ENCODE measurements at regions not wholly inside any gene's neighbourhood (a gene's known extent, or its start where the extent isn't known, plus 50 kb on each side); places are given as distances from the start of the nearest gene placed in this dataset.

DNA sequence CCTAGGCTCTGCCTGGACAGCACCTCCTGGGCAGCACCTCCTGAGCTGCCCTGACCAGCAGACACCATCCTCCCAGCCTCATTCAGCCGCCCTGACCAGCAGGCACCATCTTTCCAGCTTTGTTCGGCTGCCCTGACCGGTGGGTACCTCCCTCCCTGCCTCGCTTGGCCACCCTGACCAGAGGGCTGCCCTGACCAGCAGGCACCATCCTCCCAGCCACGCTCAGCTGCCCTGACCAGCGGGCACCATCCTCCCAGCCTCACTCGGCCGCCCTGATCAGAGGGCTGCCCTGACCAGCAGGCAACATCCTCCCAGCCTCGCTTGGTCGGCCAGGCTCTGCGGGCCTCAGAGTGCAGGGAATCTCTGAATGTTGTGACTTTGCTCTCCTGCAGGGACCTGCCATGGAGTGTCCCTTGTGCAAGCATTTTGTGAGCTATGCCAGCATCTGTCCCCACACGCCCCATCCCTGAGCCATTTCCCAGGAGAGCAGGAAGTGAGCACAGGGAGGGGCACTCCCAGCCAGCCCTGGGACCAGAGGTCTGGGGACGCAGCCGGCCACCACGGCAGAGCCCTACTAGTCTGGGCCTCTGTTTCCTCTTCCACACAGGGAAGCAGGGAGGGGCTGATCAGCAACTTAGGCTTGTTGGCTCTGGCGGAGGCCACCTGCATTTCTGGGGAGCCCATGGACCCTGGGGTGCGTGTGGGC lies 265.5 kb downstream of the SEC23A start:
- 95% methylated on average over 17 of the region's 17 CpGs for WGBS (ENCODE audit: low lambda C conversion rate, missing lambda C conversion rate)
- TF ChIP-seq, protein P1, sequence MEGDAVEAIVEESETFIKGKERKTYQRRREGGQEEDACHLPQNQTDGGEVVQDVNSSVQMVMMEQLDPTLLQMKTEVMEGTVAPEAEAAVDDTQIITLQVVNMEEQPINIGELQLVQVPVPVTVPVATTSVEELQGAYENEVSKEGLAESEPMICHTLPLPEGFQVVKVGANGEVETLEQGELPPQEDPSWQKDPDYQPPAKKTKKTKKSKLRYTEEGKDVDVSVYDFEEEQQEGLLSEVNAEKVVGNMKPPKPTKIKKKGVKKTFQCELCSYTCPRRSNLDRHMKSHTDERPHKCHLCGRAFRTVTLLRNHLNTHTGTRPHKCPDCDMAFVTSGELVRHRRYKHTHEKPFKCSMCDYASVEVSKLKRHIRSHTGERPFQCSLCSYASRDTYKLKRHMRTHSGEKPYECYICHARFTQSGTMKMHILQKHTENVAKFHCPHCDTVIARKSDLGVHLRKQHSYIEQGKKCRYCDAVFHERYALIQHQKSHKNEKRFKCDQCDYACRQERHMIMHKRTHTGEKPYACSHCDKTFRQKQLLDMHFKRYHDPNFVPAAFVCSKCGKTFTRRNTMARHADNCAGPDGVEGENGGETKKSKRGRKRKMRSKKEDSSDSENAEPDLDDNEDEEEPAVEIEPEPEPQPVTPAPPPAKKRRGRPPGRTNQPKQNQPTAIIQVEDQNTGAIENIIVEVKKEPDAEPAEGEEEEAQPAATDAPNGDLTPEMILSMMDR (IDR thresholded peaks at IDR 0.05; ENCODE audit: poor library complexity): no peak
- TF ChIP-seq EZH2phosphoT487 (IDR thresholded peaks at IDR 0.05; ENCODE audit: low read depth, severe bottlenecking, unreplicated experiment) (no peak), EZH2 (IDR thresholded peaks at IDR 0.05; ENCODE audit: borderline replicate concordance) (no peak)
- Histone ChIP-seq H3K4me2 (no peak overlapping the region), H3K79me2 (no peaks in the 10 kb centered on the region), H3K36me3 (replicated peaks; ENCODE audit: insufficient read depth, low read depth) (no peaks in the 10 kb centered on the region), H3K27ac (no peak overlapping the region), H3K27me3 (no peaks in the 10 kb centered on the region), H3K9me2 (replicated peaks; ENCODE audit: insufficient read depth) (no peaks in the 10 kb centered on the region), H3K4me1 (ENCODE audit: insufficient read depth) (no peaks in the 10 kb centered on the region), H4K20me1 (ENCODE audit: insufficient read depth, poor library complexity, severe bottlenecking) (no peaks in the 10 kb centered on the region), H3K4me3 (no peak overlapping the region), H3K9me3 (ENCODE audit: low read depth) (no peaks in the 10 kb centered on the region), H2AFZ (no peak overlapping the region)
- no peak for DNase-seq (ENCODE audit: low spot score)

DNA sequence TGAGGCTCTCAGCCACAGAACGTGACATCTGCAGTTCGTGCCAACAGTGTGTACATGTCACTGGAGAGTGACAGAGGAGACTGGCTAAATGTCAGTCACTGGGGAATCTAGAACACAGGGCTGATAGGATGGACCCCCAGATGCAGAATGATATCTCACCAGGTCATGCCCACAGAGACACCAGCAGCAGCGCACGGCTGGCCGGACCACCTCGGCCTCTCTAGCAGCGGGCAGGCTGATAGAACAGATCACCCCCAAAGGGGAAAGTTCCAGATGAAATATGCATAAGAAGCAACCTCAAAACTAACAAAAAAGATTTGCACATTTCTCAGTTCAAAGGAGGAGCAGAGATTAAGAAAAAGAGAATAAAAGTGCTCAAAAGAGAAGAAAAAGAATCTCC lies 266.5 kb downstream of the SEC23A start:
- WGBS (ENCODE audit: low lambda C conversion rate, missing lambda C conversion rate): 97% methylated on average over 7 of the region's 7 CpGs
- Histone ChIP-seq H3K79me2 (no peaks in the 10 kb centered on the region), H2AFZ (no peak overlapping the region), H4K20me1 (ENCODE audit: insufficient read depth, poor library complexity, severe bottlenecking) (no peaks in the 10 kb centered on the region), H3K9me3 (ENCODE audit: low read depth) (no peaks in the 10 kb centered on the region), H3K4me2 (no peak overlapping the region), H3K4me1 (ENCODE audit: insufficient read depth) (no peaks in the 10 kb centered on the region), H3K36me3 (replicated peaks; ENCODE audit: insufficient read depth, low read depth) (no peaks in the 10 kb centered on the region), H3K4me3 (no peak overlapping the region), H3K27me3 (no peaks in the 10 kb centered on the region), H3K9me2 (replicated peaks; ENCODE audit: insufficient read depth) (no peaks in the 10 kb centered on the region), H3K27ac (no peak overlapping the region)
- DNase-seq (ENCODE audit: low spot score): no peak
- TF ChIP-seq EZH2 (IDR thresholded peaks at IDR 0.05; ENCODE audit: borderline replicate concordance): no peak
- no peak for TF ChIP-seq EZH2phosphoT487 (IDR thresholded peaks at IDR 0.05; ENCODE audit: low read depth, severe bottlenecking, unreplicated experiment)
- TF ChIP-seq, protein P1 (IDR thresholded peaks at IDR 0.05; ENCODE audit: poor library complexity): no peak

DNA sequence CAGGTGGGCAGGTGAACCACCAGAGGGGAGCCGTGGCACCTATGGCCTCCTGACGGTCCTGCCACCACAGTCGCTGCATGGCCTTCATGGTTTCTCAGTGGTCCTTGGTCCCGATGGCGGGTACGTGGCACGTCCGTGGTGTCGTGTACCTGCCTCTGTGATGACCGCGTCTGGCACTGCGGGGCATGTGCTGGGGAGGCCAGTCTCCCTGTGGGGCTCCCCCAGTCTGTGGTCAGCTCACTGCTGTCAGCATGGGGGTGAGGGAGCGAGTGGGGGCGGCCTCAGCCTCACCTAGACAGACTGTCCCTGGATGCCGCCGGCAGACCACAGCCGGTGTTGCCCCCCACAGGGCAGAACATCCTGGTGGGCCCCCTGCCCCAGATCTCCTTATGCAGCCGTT lies 267.2 kb downstream of the SEC23A start:
- Histone ChIP-seq H3K36me3 (replicated peaks; ENCODE audit: insufficient read depth, low read depth) (no peaks in the 10 kb centered on the region), H4K20me1 (ENCODE audit: insufficient read depth, poor library complexity, severe bottlenecking) (no peaks in the 10 kb centered on the region), H3K4me3 (no peak overlapping the region), H3K27me3 (no peaks in the 10 kb centered on the region), H3K4me1 (ENCODE audit: insufficient read depth) (no peaks in the 10 kb centered on the region), H3K4me2 (no peak overlapping the region), H3K9me2 (replicated peaks; ENCODE audit: insufficient read depth) (no peaks in the 10 kb centered on the region), H3K27ac (no peak overlapping the region), H3K9me3 (ENCODE audit: low read depth) (no peaks in the 10 kb centered on the region), H2AFZ (no peak overlapping the region), H3K79me2 (no peaks in the 10 kb centered on the region)
- TF ChIP-seq EZH2phosphoT487 (IDR thresholded peaks at IDR 0.05; ENCODE audit: low read depth, severe bottlenecking, unreplicated experiment) (no peak), EZH2 (IDR thresholded peaks at IDR 0.05; ENCODE audit: borderline replicate concordance) (no peak)
- TF ChIP-seq, protein P1 (IDR thresholded peaks at IDR 0.05; ENCODE audit: poor library complexity): no peak
- WGBS (ENCODE audit: low lambda C conversion rate, missing lambda C conversion rate): 98% methylated on average over 17 of the region's 18 CpGs
- no peak for DNase-seq (ENCODE audit: low spot score)
